Endothelial cell of umbilical vein (primary cell): ENCODE measurements at regions not wholly inside any gene's neighbourhood (a gene's known extent, or its start where the extent isn't known, plus 50 kb on each side); places are given as distances from the start of the nearest gene placed in this dataset.

Source experiments
- BruUV-seq: library from RNA; stranded (reverse); fragments of 400-500 nt; replicated peaks from 2 replicates; lab custom pipeline; 2021; lab: Mats Ljungman, UMichigan
- CTCF ChIA-PET: fragments of 300-600, 350-600 bp; sonication (Branson Sonifier 250); formaldehyde crosslinking; loops from one replicate; lab custom pipeline; 2021; ENCODE audit warnings: antibody characterized with exemption, inconsistent platforms; lab: Charles Lee
- POLR2A ChIA-PET: fragments of 300-600, 350-600 bp; sonication (Branson Sonifier 250); formaldehyde crosslinking; loops from one replicate; lab custom pipeline; 2021; ENCODE audit warnings: antibody characterized with exemption, inconsistent platforms; lab: Charles Lee
- DNase-seq: peaks from one replicate; pipeline ENCODE4 v3.0.0-alpha.2; 2011; ENCODE audit warnings: low read depth, low spot score
- FAIRE-seq: peaks from 2 replicates; lab custom pipeline; 2011; peaks lifted over from hg19 to GRCh38; lab: Jason Lieb, UNC
- H2AFZ ChIP-seq: 2 replicates; pipeline ENCODE4 v1.6.0; 2012; ENCODE audit warnings: low read depth, low read length, control low read depth, inconsistent platforms
- H3K27ac ChIP-seq: 2 replicates; pipeline ENCODE4 v1.5.1; 2011; ENCODE audit warnings: low read depth, mild to moderate bottlenecking, control low read depth, low read length, moderate library complexity; ENCODE audit not compliant: insufficient read depth
- H3K27me3 ChIP-seq, 2 experiments: 2 replicates each; pipeline versions ENCODE4 v1.6.0 to v1.6.1; 2011; ENCODE audit warnings: low read length in 2 of 2, mixed read lengths in 1 of 2; ENCODE audit not compliant: control insufficient read depth in 2 of 2, insufficient read depth in 2 of 2
- H3K36me3 ChIP-seq, 2 experiments: 2 replicates in 1 of 2; 3 replicates in 1 of 2; pipeline ENCODE4 v1.5.1; 2011; ENCODE audit warnings: low read length in 2 of 2, mild to moderate bottlenecking in 1 of 2, moderate library complexity in 1 of 2; ENCODE audit not compliant: control insufficient read depth in 2 of 2, insufficient read depth in 2 of 2; ENCODE audit errors: extremely low read depth in 1 of 2
- H3K4me1 ChIP-seq: 3 replicates; pipeline ENCODE4 v1.5.1; 2011; ENCODE audit warnings: mild to moderate bottlenecking, low read length; ENCODE audit not compliant: control insufficient read depth, insufficient read depth; ENCODE audit errors: extremely low read depth
- H3K4me2 ChIP-seq: 2 replicates; pipeline ENCODE4 v1.6.1; 2011; ENCODE audit warnings: low read length, control low read depth, mixed read lengths; ENCODE audit not compliant: insufficient read depth
- H3K4me3 ChIP-seq, 3 experiments: fragments of 200-600 bp in 1 of 3; sonication (generic), shearing (Covaris generic) in 1 of 3; replicated peaks in 1 of 3; 2 replicates each; pipeline ENCODE4 v1.5.1; 2011 to 2016; ENCODE audit warnings: control low read depth in 3 of 3, low read length in 3 of 3, mild to moderate bottlenecking in 2 of 3, inconsistent platforms in 1 of 3, low read depth in 1 of 3, moderate library complexity in 1 of 3; ENCODE audit not compliant: insufficient read depth in 1 of 3
- H3K79me2 ChIP-seq: 2 replicates; pipeline ENCODE4 v1.6.0; 2012; ENCODE audit warnings: low read length, inconsistent platforms; ENCODE audit not compliant: control insufficient read depth, insufficient read depth
- H3K9ac ChIP-seq: replicated peaks from 2 replicates; pipeline ENCODE3; 2011; ENCODE audit warnings: low read length, control low read depth; ENCODE audit not compliant: insufficient read depth; ENCODE audit errors: extremely low read depth
- H3K9me1 ChIP-seq: replicated peaks from 3 replicates; pipeline ENCODE4 v1.6.0; 2011; ENCODE audit warnings: mild to moderate bottlenecking, low read length; ENCODE audit not compliant: control insufficient read depth, insufficient read depth; ENCODE audit errors: extremely low read depth
- H3K9me3 ChIP-seq: replicated peaks from 2 replicates; pipeline ENCODE4 v1.5.1; 2012; ENCODE audit warnings: low read length, inconsistent platforms; ENCODE audit not compliant: control insufficient read depth, insufficient read depth
- H4K20me1 ChIP-seq: replicated peaks from 2 replicates; pipeline ENCODE3; 2011; ENCODE audit warnings: mild to moderate bottlenecking, low read length; ENCODE audit not compliant: control insufficient read depth, insufficient read depth; ENCODE audit errors: extremely low read depth
- EZH2 ChIP-seq: IDR thresholded peaks from 2 replicates; pipeline ENCODE4 v1.6.1; 2012; ENCODE audit warnings: borderline replicate concordance, low read depth, mild to moderate bottlenecking, moderate library complexity, low read length, inconsistent platforms; ENCODE audit not compliant: severe bottlenecking
- FOS ChIP-seq: IDR thresholded peaks from 2 replicates; pipeline ENCODE4 v1.6.1; 2011; ENCODE audit warnings: mild to moderate bottlenecking, low read length, moderate library complexity, borderline replicate concordance; ENCODE audit not compliant: insufficient read depth
- GATA2 ChIP-seq: IDR thresholded peaks from 2 replicates; pipeline ENCODE4 v1.7.0; 2011; ENCODE audit warnings: low read depth, mild to moderate bottlenecking, moderate library complexity, mixed read lengths, low read length; ENCODE audit not compliant: insufficient read length, insufficient read depth
- JUN ChIP-seq: IDR thresholded peaks from 2 replicates; pipeline ENCODE4 v1.6.1; 2011; ENCODE audit warnings: borderline replicate concordance, low read depth; ENCODE audit not compliant: insufficient read length, insufficient read depth
- MAX ChIP-seq: IDR thresholded peaks from 2 replicates; pipeline ENCODE4 v1.6.1; 2011; ENCODE audit not compliant: insufficient read depth, insufficient read length
- MYC ChIP-seq: IDR thresholded peaks from one replicate; pipeline ENCODE4 v1.6.1; 2011; ENCODE audit warnings: mild to moderate bottlenecking, low read depth, low read length
- POLR2A ChIP-seq: IDR thresholded peaks from 2 replicates; pipeline ENCODE4 v1.6.1; 2012; ENCODE audit warnings: low read depth, mild to moderate bottlenecking, control low read depth, low read length
- POLR2AphosphoS5 ChIP-seq: IDR thresholded peaks from 2 replicates; pipeline ENCODE4 v1.6.1; 2012; ENCODE audit warnings: low read depth, mild to moderate bottlenecking, control low read depth, low read length, moderate library complexity; ENCODE audit not compliant: insufficient read depth
- dilution Hi-C: fragments of 300-500 bp; cut with MboI; formaldehyde crosslinking; loops from one replicate; pipeline ENCODE4 v1.15.0; 2019; ENCODE audit warnings: low sequenced_read_pairs; ENCODE audit not compliant: extremely low pct_ligation_motif_present
- intact Hi-C: fragments of 100-400 bp; cut with micrococcal nuclease; formaldehyde crosslinking; loops from one replicate; pipeline ENCODE4 v1.10.0; 2022
- TF ChIP-seq, protein P1 (sequence below), 2 donors: IDR thresholded peaks; 1 replicate in 1 of 2; 2 replicates in 1 of 2; pipeline ENCODE4 v1.5.1; 2011; ENCODE audit warnings: low read length in 2 of 2, mild to moderate bottlenecking in 2 of 2, moderate library complexity in 2 of 2, control low read depth in 1 of 2, inconsistent platforms in 1 of 2, low read depth in 1 of 2; ENCODE audit not compliant: insufficient read depth in 1 of 2; ENCODE audit errors: extremely low read depth in 1 of 2

- no TSS peak for BruUV-seq
- TF ChIP-seq MAX, result no peak
- TF ChIP-seq POLR2A, result no peak
- no peak for TF ChIP-seq FOS
- TF ChIP-seq GATA2, result no peak
- TF ChIP-seq JUN, result no peak
- TF ChIP-seq POLR2AphosphoS5, result no peak
- TF ChIP-seq MYC, result no peak
Measured at GRCh38 chr20:55151171-55151570, 675.8 kb downstream of the DOK5 start.

GRCh38 chr20:55143601-55144000 is 668.2 kb downstream of the DOK5 start:
- peaks cover 2% of the 10 kb centered on the region for H3K9me3 ChIP-seq
- ChIA-PET CTCF (no interaction called here), POLR2A (no interaction called here)
- no peak for DNase-seq
- no peaks in the 10 kb centered on the region for H3K27me3 ChIP-seq
- intact Hi-C loops, result no loop called here
- BruUV-seq, result no TSS peak
- no peak overlapping the region for H3K4me2 ChIP-seq
- dilution Hi-C loops, result no loop called here
- no peak overlapping the region for H2AFZ ChIP-seq
- no peak for FAIRE-seq
- no peaks in the 10 kb centered on the region for H3K4me1 ChIP-seq
- H3K36me3 ChIP-seq, result no peaks in the 10 kb centered on the region
- no peaks in the 10 kb centered on the region for H3K9me1 ChIP-seq
- H3K9ac ChIP-seq, result no peak overlapping the region
- H4K20me1 ChIP-seq, result no peaks in the 10 kb centered on the region
- no peak overlapping the region for H3K4me3 ChIP-seq
- no peak overlapping the region for H3K27ac ChIP-seq
- no peak for TF ChIP-seq EZH2
- no peak for TF ChIP-seq JUN
- TF ChIP-seq, protein P1, sequence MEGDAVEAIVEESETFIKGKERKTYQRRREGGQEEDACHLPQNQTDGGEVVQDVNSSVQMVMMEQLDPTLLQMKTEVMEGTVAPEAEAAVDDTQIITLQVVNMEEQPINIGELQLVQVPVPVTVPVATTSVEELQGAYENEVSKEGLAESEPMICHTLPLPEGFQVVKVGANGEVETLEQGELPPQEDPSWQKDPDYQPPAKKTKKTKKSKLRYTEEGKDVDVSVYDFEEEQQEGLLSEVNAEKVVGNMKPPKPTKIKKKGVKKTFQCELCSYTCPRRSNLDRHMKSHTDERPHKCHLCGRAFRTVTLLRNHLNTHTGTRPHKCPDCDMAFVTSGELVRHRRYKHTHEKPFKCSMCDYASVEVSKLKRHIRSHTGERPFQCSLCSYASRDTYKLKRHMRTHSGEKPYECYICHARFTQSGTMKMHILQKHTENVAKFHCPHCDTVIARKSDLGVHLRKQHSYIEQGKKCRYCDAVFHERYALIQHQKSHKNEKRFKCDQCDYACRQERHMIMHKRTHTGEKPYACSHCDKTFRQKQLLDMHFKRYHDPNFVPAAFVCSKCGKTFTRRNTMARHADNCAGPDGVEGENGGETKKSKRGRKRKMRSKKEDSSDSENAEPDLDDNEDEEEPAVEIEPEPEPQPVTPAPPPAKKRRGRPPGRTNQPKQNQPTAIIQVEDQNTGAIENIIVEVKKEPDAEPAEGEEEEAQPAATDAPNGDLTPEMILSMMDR (IDR thresholded peaks at IDR 0.05; ENCODE audit: extremely low read depth in 1 of 2, insufficient read depth in 1 of 2, low read depth in 1 of 2, low read length in 2 of 2), result no peak
- TF ChIP-seq POLR2A, result no peak
- TF ChIP-seq FOS, result no peak
- no peak for TF ChIP-seq GATA2
- no peak for TF ChIP-seq MYC
- no peak for TF ChIP-seq MAX
- no peak for TF ChIP-seq POLR2AphosphoS5
- no peaks in the 10 kb centered on the region for H3K79me2 ChIP-seq

More at GRCh38 chr20:55151171-55151570, 675.8 kb downstream of the DOK5 start:
- dilution Hi-C loops, result no loop called here
- H2AFZ ChIP-seq, result no peak overlapping the region
- DNase-seq (no peak), FAIRE-seq (no peak)
- H3K4me2 ChIP-seq, result no peak overlapping the region
- no peak overlapping the region for H3K9ac ChIP-seq
- intact Hi-C loops, result no loop called here
- no peaks in the 10 kb centered on the region for H4K20me1 ChIP-seq
- H3K27me3 ChIP-seq, result no peaks in the 10 kb centered on the region
- no peak overlapping the region for H3K27ac ChIP-seq
- H3K4me3 ChIP-seq, result no peak overlapping the region
- no peaks in the 10 kb centered on the region for H3K79me2 ChIP-seq
- no peaks in the 10 kb centered on the region for H3K36me3 ChIP-seq
- ChIA-PET POLR2A (no interaction called here), CTCF (no interaction called here)
- no peaks in the 10 kb centered on the region for H3K9me1 ChIP-seq
- H3K9me3 ChIP-seq, result no peaks in the 10 kb centered on the region
- H3K4me1 ChIP-seq, result no peaks in the 10 kb centered on the region
